ENCODE measurements at regions not wholly inside any gene's neighbourhood (a gene's known extent, or its start where the extent isn't known, plus 50 kb on each side); places are given as distances from the start of the nearest gene placed in this dataset.

GRCh38 chr18:10060469-10060782 lies 146.6 kb downstream of the VAPA start:
- no peak for TF ChIP-seq CTCF (IDR thresholded peaks at IDR 0.05)
- no peak for TF ChIP-seq POLR2AphosphoS5 (IDR thresholded peaks at IDR 0.05; ENCODE audit: insufficient read depth in 1 of 2, low read depth in 1 of 2)
